Transverse colon (tissue), 4 donors: ENCODE measurements at regions not wholly inside any gene's neighbourhood (a gene's known extent, or its start where the extent isn't known, plus 50 kb on each side); places are given as distances from the start of the nearest gene placed in this dataset.

Source experiments
- POLR2A ChIP-seq: fragments of 450-650 bp; IDR thresholded peaks from one replicate; pipeline ENCODE4 v1.6.1; 2016; ENCODE audit warnings: antibody characterized with exemption, mild to moderate bottlenecking, moderate library complexity
- POLR2AphosphoS5 ChIP-seq, 3 donors: sonication (generic); formaldehyde crosslinking; IDR thresholded peaks; one replicate each; pipeline ENCODE4 v1.6.1; 2016; ENCODE audit warnings: antibody characterized with exemption in 3 of 3
- TF ChIP-seq, protein P1 (sequence below), 5 experiments: fragments of 200-600 bp in 3 of 5; fragments of 450-650 bp in 2 of 5; sonication (generic) in 3 of 5; IDR thresholded peaks; 1 replicate in 2 of 5; 2 replicates in 3 of 5; pipeline ENCODE4 v1.5.1; 2016 to 2017; ENCODE audit warnings: antibody characterized with exemption in 5 of 5, inconsistent platforms in 3 of 5, mild to moderate bottlenecking in 2 of 5, moderate library complexity in 1 of 5

DNA sequence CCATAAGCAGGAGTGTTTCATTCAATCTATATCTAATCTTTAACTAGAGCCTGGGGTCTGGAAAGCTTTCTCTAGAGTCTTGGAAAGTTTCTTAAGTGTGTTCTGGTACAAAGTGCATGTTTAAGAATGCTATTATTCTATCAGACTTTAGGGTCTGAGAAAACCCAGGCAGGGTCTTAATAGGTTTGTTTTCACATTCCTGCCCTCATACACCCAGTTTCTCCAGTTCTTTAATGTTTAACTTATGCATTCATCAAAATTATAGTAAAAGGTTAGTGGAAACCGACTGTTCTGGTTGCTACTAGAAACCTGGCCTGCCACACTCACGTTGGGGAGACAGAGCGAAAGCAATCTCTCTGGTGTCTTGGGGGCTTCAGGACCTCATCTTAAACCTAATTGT, 102.9 kb upstream of the WDR72 start:
- TF ChIP-seq, protein P1, sequence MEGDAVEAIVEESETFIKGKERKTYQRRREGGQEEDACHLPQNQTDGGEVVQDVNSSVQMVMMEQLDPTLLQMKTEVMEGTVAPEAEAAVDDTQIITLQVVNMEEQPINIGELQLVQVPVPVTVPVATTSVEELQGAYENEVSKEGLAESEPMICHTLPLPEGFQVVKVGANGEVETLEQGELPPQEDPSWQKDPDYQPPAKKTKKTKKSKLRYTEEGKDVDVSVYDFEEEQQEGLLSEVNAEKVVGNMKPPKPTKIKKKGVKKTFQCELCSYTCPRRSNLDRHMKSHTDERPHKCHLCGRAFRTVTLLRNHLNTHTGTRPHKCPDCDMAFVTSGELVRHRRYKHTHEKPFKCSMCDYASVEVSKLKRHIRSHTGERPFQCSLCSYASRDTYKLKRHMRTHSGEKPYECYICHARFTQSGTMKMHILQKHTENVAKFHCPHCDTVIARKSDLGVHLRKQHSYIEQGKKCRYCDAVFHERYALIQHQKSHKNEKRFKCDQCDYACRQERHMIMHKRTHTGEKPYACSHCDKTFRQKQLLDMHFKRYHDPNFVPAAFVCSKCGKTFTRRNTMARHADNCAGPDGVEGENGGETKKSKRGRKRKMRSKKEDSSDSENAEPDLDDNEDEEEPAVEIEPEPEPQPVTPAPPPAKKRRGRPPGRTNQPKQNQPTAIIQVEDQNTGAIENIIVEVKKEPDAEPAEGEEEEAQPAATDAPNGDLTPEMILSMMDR (IDR thresholded peaks at IDR 0.05), result no peak
- TF ChIP-seq POLR2AphosphoS5 (IDR thresholded peaks at IDR 0.05), result no peak
- no peak for TF ChIP-seq POLR2A
